Calu3 (cell line): ENCODE measurements at regions not wholly inside any gene's neighbourhood (a gene's known extent, or its start where the extent isn't known, plus 50 kb on each side); places are given as distances from the start of the nearest gene placed in this dataset.
"Not testable (repeated sequence)": the region's sequence is repeated elsewhere in the genome, so short reads cannot be mapped to it uniquely, and the experiment has no call there.

Experiments used
- BruUV-seq: library from RNA; stranded (reverse); fragments of 400-500 nt; replicated peaks from 2 replicates; lab custom pipeline; 2021; lab: Mats Ljungman, UMichigan
- CTCF ChIA-PET: fragments of 300-600 bp; sonication (Branson Sonifier 250); formaldehyde crosslinking; loops from one replicate; lab custom pipeline; 2022; ENCODE audit warnings: antibody characterized with exemption; lab: Charles Lee
- DNase-seq: peaks from one replicate; pipeline ENCODE4 v3.0.0; 2022
- H3K27ac Mint-ChIP-seq: one replicate; pipeline ENCODE4 v1.8.0; 2022; ENCODE audit warnings: mixed read lengths; ENCODE audit not compliant: unreplicated experiment
- H3K27me3 Mint-ChIP-seq: one replicate; pipeline ENCODE4 v1.8.0; 2022; ENCODE audit warnings: mixed read lengths; ENCODE audit not compliant: unreplicated experiment
- H3K36me3 Mint-ChIP-seq: one replicate; pipeline ENCODE4 v1.8.0; 2022; ENCODE audit warnings: mild to moderate bottlenecking, moderate library complexity, mixed read lengths; ENCODE audit not compliant: insufficient read depth, unreplicated experiment
- H3K4me1 Mint-ChIP-seq: one replicate; pipeline ENCODE4 v1.8.0; 2022; ENCODE audit warnings: mild to moderate bottlenecking, low read depth, mixed read lengths; ENCODE audit not compliant: unreplicated experiment
- H3K4me3 Mint-ChIP-seq: one replicate; pipeline ENCODE4 v1.8.0; 2022; ENCODE audit warnings: mild to moderate bottlenecking, low read depth, moderate library complexity, mixed read lengths; ENCODE audit not compliant: unreplicated experiment
- H3K9me3 Mint-ChIP-seq: one replicate; pipeline ENCODE4 v1.8.0; 2022; ENCODE audit warnings: low read depth, mixed read lengths; ENCODE audit not compliant: unreplicated experiment
- intact Hi-C: fragments of 100-400 bp; cut with micrococcal nuclease; formaldehyde crosslinking; loops from one replicate; pipeline ENCODE4 v1.10.0; 2022; ENCODE audit not compliant: unreplicated experiment
- TF ChIP-seq, protein P1 (sequence below): fragments of 200-600 bp; IDR thresholded peaks from one replicate; pipeline ENCODE4 v1.8.0; 2022; ENCODE audit warnings: antibody characterized with exemption; ENCODE audit not compliant: unreplicated experiment

- CTCF ChIA-PET, result no interaction called here
- no TSS peak for BruUV-seq
- H3K27me3 Mint-ChIP-seq, result no peaks in the 10 kb centered on the region
- TF ChIP-seq, protein P1, sequence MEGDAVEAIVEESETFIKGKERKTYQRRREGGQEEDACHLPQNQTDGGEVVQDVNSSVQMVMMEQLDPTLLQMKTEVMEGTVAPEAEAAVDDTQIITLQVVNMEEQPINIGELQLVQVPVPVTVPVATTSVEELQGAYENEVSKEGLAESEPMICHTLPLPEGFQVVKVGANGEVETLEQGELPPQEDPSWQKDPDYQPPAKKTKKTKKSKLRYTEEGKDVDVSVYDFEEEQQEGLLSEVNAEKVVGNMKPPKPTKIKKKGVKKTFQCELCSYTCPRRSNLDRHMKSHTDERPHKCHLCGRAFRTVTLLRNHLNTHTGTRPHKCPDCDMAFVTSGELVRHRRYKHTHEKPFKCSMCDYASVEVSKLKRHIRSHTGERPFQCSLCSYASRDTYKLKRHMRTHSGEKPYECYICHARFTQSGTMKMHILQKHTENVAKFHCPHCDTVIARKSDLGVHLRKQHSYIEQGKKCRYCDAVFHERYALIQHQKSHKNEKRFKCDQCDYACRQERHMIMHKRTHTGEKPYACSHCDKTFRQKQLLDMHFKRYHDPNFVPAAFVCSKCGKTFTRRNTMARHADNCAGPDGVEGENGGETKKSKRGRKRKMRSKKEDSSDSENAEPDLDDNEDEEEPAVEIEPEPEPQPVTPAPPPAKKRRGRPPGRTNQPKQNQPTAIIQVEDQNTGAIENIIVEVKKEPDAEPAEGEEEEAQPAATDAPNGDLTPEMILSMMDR, result no peak
- H3K36me3 Mint-ChIP-seq, result no peaks in the 10 kb centered on the region
- intact Hi-C loops, result no loop called here
- no peak overlapping the region for H3K27ac Mint-ChIP-seq
- no peak for DNase-seq
- H3K9me3 Mint-ChIP-seq, result peaks cover 3% of the 10 kb centered on the region
- no peak overlapping the region for H3K4me3 Mint-ChIP-seq
- H3K4me1 Mint-ChIP-seq, result no peaks in the 10 kb centered on the region
These were observed 178.7 kb upstream of the IRAK1BP1 start for GRCh38 chr6:78688668-78689067.

- no peak overlapping the region for H3K27ac Mint-ChIP-seq
- intact Hi-C loops, result no loop called here
These were observed 173.5 kb upstream of the IRAK1BP1 start for GRCh38 chr6:78693835-78694234.

DNA sequence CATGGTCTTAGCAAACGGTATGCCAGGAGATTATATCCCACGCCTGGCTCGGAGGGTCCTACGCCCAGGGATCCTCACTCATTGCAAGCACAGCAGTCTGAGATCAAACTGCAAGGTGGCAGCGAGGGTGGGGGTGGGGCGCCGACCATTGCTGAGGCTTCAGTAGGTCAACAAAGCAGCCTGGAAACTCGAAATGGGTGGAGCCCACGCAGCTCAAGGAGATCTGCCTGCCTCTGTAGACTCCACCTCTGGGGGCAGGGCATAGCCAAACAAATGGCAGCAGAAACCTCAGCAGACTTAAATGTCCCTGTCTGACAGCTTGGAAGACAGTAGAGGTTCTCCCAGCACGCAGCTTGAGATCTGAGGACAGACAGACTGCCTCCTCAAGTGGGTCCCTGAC lies 172.7 kb upstream of the IRAK1BP1 start:
- CTCF ChIA-PET, BruUV-seq, H3K27me3 Mint-ChIP-seq, H3K27ac Mint-ChIP-seq, H3K36me3 Mint-ChIP-seq, intact Hi-C loops, DNase-seq, H3K4me3 Mint-ChIP-seq, H3K9me3 Mint-ChIP-seq, H3K4me1 Mint-ChIP-seq: not testable (repeated sequence)

More at GRCh38 chr6:78693835-78694234, 173.5 kb upstream of the IRAK1BP1 start:
- no peak for DNase-seq
- TF ChIP-seq, protein P1, result no peak
- Mint-ChIP-seq H3K9me3 (peaks cover 9% of the 10 kb centered on the region), H3K27me3 (no peaks in the 10 kb centered on the region), H3K36me3 (no peaks in the 10 kb centered on the region), H3K4me3 (no peak overlapping the region), H3K4me1 (no peaks in the 10 kb centered on the region)
- no TSS peak for BruUV-seq
- CTCF ChIA-PET, result no interaction called here

DNA sequence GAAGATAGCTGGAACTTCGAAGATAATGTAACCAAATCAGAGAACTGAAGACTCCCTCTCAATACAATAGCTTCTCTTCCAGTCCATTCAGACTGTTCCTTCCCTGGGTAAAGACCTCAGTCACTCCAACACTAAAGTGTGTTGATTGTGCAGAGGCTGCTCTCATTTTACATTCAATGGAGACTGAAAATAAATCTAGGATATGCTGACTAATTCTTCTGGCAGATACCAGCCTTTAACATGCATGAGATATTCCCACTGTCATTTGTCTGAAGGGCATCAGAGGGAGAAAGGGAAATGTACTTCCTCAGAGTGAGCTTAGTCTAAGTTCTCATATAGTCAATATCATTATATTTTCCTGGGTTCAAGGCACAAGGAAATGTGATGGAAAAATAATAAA lies 166.4 kb upstream of the IRAK1BP1 start:
- CTCF ChIA-PET, result no interaction called here
- TF ChIP-seq, protein P1, result no peak

GRCh38 chr6:78701407-78701806 lies 165.9 kb upstream of the IRAK1BP1 start:
- peaks cover 8% of the 10 kb centered on the region for H3K4me1 Mint-ChIP-seq
- peaks cover 5% of the 10 kb centered on the region for H3K9me3 Mint-ChIP-seq
- no peaks in the 10 kb centered on the region for H3K27me3 Mint-ChIP-seq
- intact Hi-C loops, result no loop called here
- TF ChIP-seq, protein P1, result no peak
- no peaks in the 10 kb centered on the region for H3K36me3 Mint-ChIP-seq
- BruUV-seq, result no TSS peak
- no peak overlapping the region for H3K4me3 Mint-ChIP-seq
- DNase-seq, result no peak
- no peak overlapping the region for H3K27ac Mint-ChIP-seq
- CTCF ChIA-PET, result no interaction called here

More for the DNA sequence above, 166.4 kb upstream of the IRAK1BP1 start:
- intact Hi-C loops, result no loop called here
- H3K27ac Mint-ChIP-seq, result no peak overlapping the region
- H3K9me3 Mint-ChIP-seq, result peaks cover 5% of the 10 kb centered on the region
- H3K4me3 Mint-ChIP-seq, result no peak overlapping the region
- no peaks in the 10 kb centered on the region for H3K27me3 Mint-ChIP-seq
- DNase-seq, result no peak
- H3K36me3 Mint-ChIP-seq, result no peaks in the 10 kb centered on the region
- H3K4me1 Mint-ChIP-seq, result peaks cover 8% of the 10 kb centered on the region
- no TSS peak for BruUV-seq
